ENCODE measurements at regions not wholly inside any gene's neighbourhood (a gene's known extent, or its start where the extent isn't known, plus 50 kb on each side); places are given as distances from the start of the nearest gene placed in this dataset.

DNA sequence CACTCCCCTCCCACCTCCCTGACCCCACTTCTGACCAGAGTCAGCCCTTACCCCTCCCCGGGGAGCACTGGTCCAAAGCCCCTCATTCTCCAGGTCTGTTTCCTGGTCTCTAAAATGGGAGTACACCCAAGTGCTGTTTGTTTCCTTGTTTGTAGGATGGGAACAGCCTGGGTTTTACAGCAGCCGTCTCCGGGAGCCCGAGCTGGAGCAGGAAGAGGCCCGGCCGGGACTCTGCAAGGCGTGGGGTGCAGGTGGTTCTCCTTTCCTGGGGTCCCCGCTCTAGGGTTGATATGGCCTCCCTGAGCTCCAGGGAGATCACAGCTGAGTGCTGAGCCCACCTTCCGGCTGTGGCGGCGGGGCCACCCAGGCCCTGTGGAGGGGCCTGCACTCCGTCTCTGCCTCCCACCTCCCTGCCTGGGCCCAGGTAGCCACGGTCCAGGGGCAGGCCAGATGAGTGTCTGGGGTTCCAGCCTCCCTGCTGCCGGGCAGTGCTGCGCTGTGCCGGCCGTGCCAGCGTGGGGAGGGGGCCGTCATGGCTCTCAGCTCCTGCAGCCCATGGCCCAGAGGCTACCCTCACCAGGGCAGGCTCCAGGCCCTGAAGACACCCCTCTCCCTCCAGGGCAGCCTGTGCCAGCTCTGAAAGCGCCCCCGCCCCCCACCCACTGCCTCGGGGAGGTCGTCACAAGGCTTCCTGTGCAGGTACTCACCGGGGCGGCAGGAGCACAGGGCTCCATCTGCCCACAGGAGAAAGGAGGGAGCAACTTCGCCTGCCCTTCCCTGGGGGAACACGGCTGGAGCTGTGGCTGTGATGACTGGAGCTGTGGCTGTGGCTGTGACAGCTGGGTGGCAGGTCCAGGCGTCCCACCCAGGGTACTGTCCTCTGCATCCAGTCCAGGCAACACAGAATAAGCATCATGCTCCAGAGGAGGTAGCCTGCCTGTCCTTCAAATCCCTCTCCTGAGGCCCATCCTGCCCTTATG, 98.8 kb downstream of the ADRA2C start:
- Mint-ChIP-seq H3K4me3 (ENCODE audit: unreplicated experiment) (no peak overlapping the region), H3K4me1 (ENCODE audit: unreplicated experiment) (peaks cover 6% of the 10 kb centered on the region), H3K27ac (ENCODE audit: unreplicated experiment) (no peak overlapping the region), H3K9me3 (ENCODE audit: unreplicated experiment) (no peaks in the 10 kb centered on the region), H3K36me3 (ENCODE audit: low read depth, unreplicated experiment) (no peaks in the 10 kb centered on the region), H3K27me3 (ENCODE audit: unreplicated experiment) (peaks cover 4% of the 10 kb centered on the region)
- TF ChIP-seq, protein P1, sequence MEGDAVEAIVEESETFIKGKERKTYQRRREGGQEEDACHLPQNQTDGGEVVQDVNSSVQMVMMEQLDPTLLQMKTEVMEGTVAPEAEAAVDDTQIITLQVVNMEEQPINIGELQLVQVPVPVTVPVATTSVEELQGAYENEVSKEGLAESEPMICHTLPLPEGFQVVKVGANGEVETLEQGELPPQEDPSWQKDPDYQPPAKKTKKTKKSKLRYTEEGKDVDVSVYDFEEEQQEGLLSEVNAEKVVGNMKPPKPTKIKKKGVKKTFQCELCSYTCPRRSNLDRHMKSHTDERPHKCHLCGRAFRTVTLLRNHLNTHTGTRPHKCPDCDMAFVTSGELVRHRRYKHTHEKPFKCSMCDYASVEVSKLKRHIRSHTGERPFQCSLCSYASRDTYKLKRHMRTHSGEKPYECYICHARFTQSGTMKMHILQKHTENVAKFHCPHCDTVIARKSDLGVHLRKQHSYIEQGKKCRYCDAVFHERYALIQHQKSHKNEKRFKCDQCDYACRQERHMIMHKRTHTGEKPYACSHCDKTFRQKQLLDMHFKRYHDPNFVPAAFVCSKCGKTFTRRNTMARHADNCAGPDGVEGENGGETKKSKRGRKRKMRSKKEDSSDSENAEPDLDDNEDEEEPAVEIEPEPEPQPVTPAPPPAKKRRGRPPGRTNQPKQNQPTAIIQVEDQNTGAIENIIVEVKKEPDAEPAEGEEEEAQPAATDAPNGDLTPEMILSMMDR (IDR thresholded peaks at IDR 0.05; ENCODE audit: unreplicated experiment): no peak
- no peak for DNase-seq (ENCODE audit: low spot score)

DNA sequence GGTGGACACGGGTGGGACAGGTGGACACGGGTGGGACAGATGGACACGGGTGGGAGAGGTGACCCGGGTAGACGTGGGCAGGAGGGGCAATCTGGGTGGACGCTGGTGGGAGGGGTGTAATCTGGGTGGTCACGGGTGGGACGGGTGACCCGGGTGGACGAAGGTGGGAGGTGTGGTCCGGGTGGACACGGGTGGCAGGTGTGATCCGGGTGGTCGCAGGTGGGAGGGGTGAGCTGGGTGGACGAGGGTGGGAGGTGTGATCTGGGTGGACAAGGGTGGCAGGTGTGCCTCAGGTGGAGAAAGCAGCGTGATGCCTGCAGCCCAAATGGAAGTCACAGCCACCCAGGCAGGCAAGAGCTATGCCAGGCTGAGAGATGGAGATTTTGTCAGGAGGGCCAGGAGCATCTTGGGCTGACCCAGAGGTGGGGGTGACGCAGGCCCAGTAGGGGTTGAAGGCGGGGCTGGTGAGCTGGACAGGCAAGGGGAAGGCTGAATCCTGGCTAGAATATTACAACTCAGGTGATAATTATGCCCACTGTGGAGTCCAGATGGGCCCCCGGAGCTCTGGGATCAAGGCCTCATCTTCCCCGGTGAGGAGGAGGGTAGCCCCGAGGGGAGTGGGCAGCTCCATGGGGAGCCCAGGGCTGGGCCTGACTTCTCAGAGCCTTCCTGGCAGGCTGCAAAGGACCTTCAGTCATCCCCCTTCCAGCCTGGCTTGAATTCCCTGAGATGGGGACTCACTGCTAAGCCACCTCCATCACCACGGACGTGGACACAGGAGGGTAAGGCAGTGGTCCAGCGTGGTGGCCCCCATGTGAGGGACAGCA, 100.0 kb downstream of the ADRA2C start:
- H3K36me3 Mint-ChIP-seq (ENCODE audit: low read depth, unreplicated experiment): no peaks in the 10 kb centered on the region
- DNase-seq (ENCODE audit: low spot score): no peak
- TF ChIP-seq, protein P1 (IDR thresholded peaks at IDR 0.05; ENCODE audit: unreplicated experiment): no peak

GRCh38 chr4:3866813-3867129, 100.6 kb downstream of the ADRA2C start:
- Mint-ChIP-seq H3K36me3 (ENCODE audit: low read depth, unreplicated experiment) (no peaks in the 10 kb centered on the region), H3K4me1 (ENCODE audit: unreplicated experiment) (peaks cover 9% of the 10 kb centered on the region), H3K4me3 (ENCODE audit: unreplicated experiment) (no peak overlapping the region), H3K27ac (ENCODE audit: unreplicated experiment) (no peak overlapping the region), H3K9me3 (ENCODE audit: unreplicated experiment) (no peaks in the 10 kb centered on the region), H3K27me3 (ENCODE audit: unreplicated experiment) (peaks cover 11% of the 10 kb centered on the region)
- TF ChIP-seq, protein P1 (IDR thresholded peaks at IDR 0.05; ENCODE audit: unreplicated experiment): no peak
- no peak for DNase-seq (ENCODE audit: low spot score)

More for the DNA sequence above, 100.0 kb downstream of the ADRA2C start:
- H3K27ac Mint-ChIP-seq (ENCODE audit: unreplicated experiment): no peak overlapping the region
- peaks cover 11% of the 10 kb centered on the region for H3K27me3 Mint-ChIP-seq (ENCODE audit: unreplicated experiment)
- H3K9me3 Mint-ChIP-seq (ENCODE audit: unreplicated experiment): no peaks in the 10 kb centered on the region
- H3K4me3 Mint-ChIP-seq (ENCODE audit: unreplicated experiment): no peak overlapping the region
- peaks cover 9% of the 10 kb centered on the region for H3K4me1 Mint-ChIP-seq (ENCODE audit: unreplicated experiment)

GRCh38 chr4:3867403-3868100, 101.4 kb downstream of the ADRA2C start:
- Mint-ChIP-seq H3K4me3 (ENCODE audit: unreplicated experiment) (no peak overlapping the region), H3K27ac (ENCODE audit: unreplicated experiment) (no peak overlapping the region), H3K9me3 (ENCODE audit: unreplicated experiment) (no peaks in the 10 kb centered on the region), H3K4me1 (ENCODE audit: unreplicated experiment) (peaks cover 9% of the 10 kb centered on the region), H3K36me3 (ENCODE audit: low read depth, unreplicated experiment) (no peaks in the 10 kb centered on the region), H3K27me3 (ENCODE audit: unreplicated experiment) (peaks cover 11% of the 10 kb centered on the region)
- TF ChIP-seq, protein P1 (IDR thresholded peaks at IDR 0.05; ENCODE audit: unreplicated experiment): no peak
- DNase-seq (ENCODE audit: low spot score): no peak
